DMS114 treated with DMSO at 0.1 percent for 48 hours (cell line): ENCODE measurements at regions not wholly inside any gene's neighbourhood (a gene's known extent, or its start where the extent isn't known, plus 50 kb on each side); places are given as distances from the start of the nearest gene placed in this dataset.
A peak's percentile ranks its signal among the peaks of the same experiment; 100 is the strongest.

Source experiments
- DNase-seq: peaks from one replicate; lab custom pipeline; 2025; ENCODE audit not compliant: unreplicated experiment; lab: John Stamatoyannopoulos, UW

GRCh38 chr4:167290678-167291077 is 56.4 kb upstream of the SPOCK3 start:
- DNase-seq, result peak; percentile 7

- DNase-seq, result no peak
Observed at GRCh38 chr4:167308876-167309275, 74.6 kb upstream of the SPOCK3 start.

- no peak for DNase-seq
Observed at GRCh38 chr4:167321299-167321698, 87.0 kb upstream of the SPOCK3 start.

GRCh38 chr4:167339781-167340180 is 105.5 kb upstream of the SPOCK3 start:
- no peak for DNase-seq

- no peak for DNase-seq
Observed at GRCh38 chr4:167359711-167360110, 125.4 kb upstream of the SPOCK3 start.

GRCh38 chr4:167379076-167379835 is 145.0 kb upstream of the SPOCK3 start:
- DNase-seq, result no peak

GRCh38 chr4:167380964-167381363 is 146.7 kb upstream of the SPOCK3 start:
- no peak for DNase-seq

DNA sequence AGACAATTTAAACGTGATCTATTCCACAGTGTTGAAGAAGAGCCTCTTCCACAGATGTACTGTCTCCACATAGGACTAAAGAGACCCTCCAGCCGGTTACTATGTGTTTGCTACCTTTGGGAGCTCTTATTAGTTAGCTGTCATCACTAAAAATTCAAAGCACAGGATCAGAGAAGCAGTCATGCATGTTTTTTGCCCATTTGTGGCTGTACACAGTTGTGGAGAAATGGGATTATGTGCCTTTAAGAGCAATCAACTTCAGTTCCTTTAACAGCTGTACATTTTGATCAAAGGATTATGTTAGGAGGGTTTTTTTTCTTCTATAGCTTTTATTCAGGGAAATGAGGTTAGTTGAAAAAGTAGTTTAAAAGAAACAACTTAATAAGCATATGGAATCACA is 149.0 kb upstream of the SPOCK3 start:
- DNase-seq, result no peak

DNA sequence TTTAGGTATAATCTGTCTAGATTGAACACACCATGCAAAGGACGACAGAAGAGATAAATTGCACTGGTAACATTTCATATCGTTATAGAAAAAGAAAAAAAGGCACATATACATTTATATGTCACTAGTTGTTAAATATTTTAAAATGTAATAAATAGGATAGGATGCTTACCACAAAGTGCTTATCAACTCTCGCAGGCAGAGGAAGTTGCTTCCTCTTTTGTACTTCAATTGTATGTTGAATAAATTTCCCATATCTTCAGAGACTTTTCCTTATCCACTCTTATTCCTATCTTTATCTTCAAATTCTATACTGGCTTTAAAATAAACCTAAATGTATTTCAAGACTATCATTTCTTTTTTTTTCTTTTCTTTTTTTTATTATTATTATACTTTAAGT is 163.3 kb upstream of the SPOCK3 start:
- no peak for DNase-seq

DNA sequence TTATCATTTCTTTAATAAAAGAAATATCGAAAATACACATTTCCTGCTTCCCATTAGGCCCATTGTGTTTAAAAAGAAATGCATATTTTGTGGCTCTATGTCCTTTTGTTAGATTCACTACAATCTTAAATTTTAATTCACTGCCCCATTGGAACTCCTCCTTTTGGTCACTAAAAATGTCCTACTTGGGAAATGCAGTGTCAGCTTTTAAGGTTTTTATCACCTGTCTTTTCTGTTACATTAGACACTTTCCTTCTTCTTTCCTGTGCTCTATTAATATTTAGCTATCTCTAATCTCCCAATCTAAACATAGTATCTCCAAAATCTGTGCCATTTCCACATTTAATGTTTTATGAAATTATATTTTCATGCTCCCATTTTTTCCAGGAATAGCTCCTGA is 164.9 kb upstream of the SPOCK3 start:
- no peak for DNase-seq

DNA sequence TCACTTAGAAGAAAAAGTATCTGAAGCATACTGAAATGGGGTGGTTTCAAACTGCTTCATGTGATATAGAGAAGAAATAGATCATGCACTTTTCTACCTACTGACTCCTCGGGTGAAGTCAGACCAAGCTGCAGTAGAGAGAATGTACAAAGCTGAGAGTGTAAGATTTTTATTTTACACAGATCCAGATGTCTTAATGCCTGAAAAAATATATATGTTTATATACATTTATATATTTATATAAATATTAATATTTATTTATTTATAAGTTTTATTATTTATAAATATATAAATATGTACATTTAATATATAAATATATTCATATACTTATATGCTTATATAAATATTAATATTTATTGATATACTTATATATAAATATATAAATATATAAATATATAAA is 171.9 kb upstream of the SPOCK3 start:
- no peak for DNase-seq

- no peak for DNase-seq
Observed at GRCh38 chr4:167415461-167415860, 181.2 kb upstream of the SPOCK3 start.

- no peak for DNase-seq
Observed at GRCh38 chr4:167419468-167420140, 185.3 kb upstream of the SPOCK3 start.

DNA sequence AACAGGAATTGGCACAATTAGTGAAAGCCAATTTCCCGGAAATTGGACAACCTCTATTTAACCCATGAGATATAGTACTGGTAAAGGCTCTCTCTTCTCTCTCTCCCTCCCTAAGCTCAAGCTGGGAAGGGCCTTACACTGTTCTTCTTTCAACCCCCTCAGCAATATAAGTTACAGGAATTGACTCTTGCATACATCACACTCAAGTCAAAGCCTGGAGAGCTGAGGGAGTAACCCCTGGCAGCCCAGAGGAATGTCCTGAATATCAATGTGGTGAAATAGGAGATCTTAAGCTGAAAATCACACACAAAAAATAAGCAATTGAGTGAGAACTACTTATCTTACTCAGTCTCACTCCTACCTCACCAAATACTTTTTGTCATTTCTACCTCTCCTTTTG is 186.9 kb upstream of the SPOCK3 start:
- no peak for DNase-seq

GRCh38 chr4:167424341-167425256 is 190.3 kb upstream of the SPOCK3 start:
- DNase-seq, result no peak

DNA sequence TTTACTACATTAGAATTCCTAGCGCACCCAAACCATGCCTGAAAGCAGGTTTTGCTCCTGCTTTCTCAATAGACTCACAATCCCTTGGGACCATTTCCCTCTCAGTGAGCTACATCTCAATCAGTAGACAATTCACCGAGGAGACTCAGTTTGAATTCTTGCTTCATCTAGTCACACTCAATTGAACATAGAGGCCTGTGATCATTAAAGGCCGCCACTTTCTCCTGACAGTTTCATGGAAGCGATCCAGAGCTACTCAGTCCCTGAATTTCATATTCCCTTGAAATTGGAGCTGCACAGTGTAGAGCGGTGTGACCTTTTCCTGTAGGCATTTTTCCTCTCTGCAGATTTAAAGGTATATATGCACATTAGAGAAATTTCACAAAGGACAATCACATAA is 193.9 kb upstream of the SPOCK3 start:
- no peak for DNase-seq

DNA sequence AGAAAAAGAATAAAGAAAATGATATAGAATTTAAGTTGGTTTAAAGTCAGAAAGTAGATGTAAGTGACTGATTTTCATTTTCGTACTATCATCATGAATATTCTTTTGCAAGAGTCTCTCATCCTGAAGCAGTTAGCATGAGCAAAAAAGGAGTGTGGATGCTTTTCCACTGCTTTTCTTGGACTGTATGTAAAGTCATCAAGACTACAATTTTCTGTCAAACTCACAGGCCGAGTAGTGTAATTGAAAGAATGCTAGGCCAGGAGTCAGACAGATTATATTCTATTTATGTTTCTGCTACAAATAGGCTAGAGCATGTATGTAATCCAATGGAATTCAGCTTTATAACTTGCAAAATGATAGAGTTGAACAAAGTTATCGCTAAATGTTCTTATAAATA is 197.1 kb upstream of the SPOCK3 start:
- no peak for DNase-seq

- DNase-seq, result no peak
Observed at GRCh38 chr4:167435786-167436185, 201.5 kb upstream of the SPOCK3 start.

DNA sequence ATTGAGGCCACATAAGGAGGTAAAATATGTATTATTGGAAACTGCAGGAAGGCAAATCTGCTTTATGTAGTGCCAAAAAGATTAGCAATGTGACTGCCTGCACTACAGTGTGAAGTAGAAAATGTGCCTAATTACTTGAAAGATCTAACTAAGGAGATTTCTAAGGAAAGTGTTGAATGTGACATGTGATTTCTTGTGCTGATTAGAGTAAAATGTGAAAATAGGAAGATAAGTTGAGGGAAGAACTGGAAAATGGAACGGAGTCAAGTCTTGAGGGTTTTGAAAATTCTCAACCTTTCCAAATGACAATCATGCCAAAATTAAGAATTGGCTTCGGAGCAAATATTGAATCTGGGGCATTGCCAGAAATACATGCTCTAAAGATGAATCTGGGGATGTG is 209.5 kb upstream of the SPOCK3 start:
- DNase-seq, result no peak

DNA sequence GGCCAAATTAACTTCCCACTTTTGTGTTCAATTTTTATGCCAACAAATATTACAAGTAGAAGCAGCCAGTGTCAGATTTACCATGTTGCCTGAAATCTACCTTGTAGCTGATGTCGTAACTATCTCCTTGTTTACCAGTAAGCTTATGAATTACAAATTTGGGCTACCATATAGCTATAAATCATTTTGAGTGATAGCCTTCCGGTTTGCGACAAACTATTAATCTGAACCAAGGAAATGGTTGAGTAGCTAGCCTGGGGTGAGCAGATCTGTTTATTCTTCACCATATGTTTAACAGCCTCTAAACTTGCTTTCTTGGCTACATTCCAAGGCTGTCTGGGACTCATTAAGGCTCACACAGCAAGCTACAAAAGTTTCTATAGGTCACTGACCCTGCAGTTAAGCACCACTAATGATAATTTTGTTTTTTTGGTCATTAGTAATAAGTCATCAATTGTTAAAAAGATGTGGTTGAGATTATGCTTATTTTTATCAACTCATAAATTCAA is 218.7 kb upstream of the SPOCK3 start:
- DNase-seq, result no peak

- no peak for DNase-seq
Observed at GRCh38 chr4:167456619-167457018, 222.3 kb upstream of the SPOCK3 start.

- no peak for DNase-seq
Observed at GRCh38 chr4:167469436-167469835, 235.1 kb upstream of the SPOCK3 start.
